Islet of Langerhans (tissue), 1 donor: ENCODE measurements at regions not wholly inside any gene's neighbourhood (a gene's known extent, or its start where the extent isn't known, plus 50 kb on each side); places are given as distances from the start of the nearest gene placed in this dataset.

Source experiments
- FAIRE-seq: peaks from one replicate; lab custom pipeline; 2011; peaks lifted over from hg19 to GRCh38; lab: Jason Lieb, UNC

- FAIRE-seq = no peak
Observed at GRCh38 chr19:29372921-29373797, 152.6 kb upstream of the VSTM2B start.

- FAIRE-seq = no peak
Observed at GRCh38 chr19:29375429-29376119, 150.2 kb upstream of the VSTM2B start.

- no peak for FAIRE-seq
Observed at GRCh38 chr19:29376855-29377354, 148.9 kb upstream of the VSTM2B start.

- no peak for FAIRE-seq
Observed at GRCh38 chr19:29378126-29378525, 147.7 kb upstream of the VSTM2B start.

- FAIRE-seq = no peak
Observed at GRCh38 chr19:29378543-29379080, 147.2 kb upstream of the VSTM2B start.

GRCh38 chr19:29379257-29380021, 146.4 kb upstream of the VSTM2B start:
- no peak for FAIRE-seq

- no peak for FAIRE-seq
Observed at GRCh38 chr19:29380581-29380980, 145.2 kb upstream of the VSTM2B start.

GRCh38 chr19:29381353-29382203, 144.2 kb upstream of the VSTM2B start:
- FAIRE-seq = no peak

- FAIRE-seq = no peak
Observed at GRCh38 chr19:29383696-29384095, 142.1 kb upstream of the VSTM2B start.

GRCh38 chr19:29384656-29385055, 141.1 kb upstream of the VSTM2B start:
- FAIRE-seq = no peak

- FAIRE-seq = no peak
Observed at GRCh38 chr19:29385191-29385795, 140.5 kb upstream of the VSTM2B start.

- FAIRE-seq = no peak
Observed at GRCh38 chr19:29386970-29387369, 138.8 kb upstream of the VSTM2B start.

GRCh38 chr19:29387586-29387985, 138.2 kb upstream of the VSTM2B start:
- no peak for FAIRE-seq

GRCh38 chr19:29389495-29389894, 136.3 kb upstream of the VSTM2B start:
- FAIRE-seq = no peak

GRCh38 chr19:29390742-29391141, 135.1 kb upstream of the VSTM2B start:
- no peak for FAIRE-seq

GRCh38 chr19:29393915-29394460, 131.8 kb upstream of the VSTM2B start:
- FAIRE-seq = no peak

GRCh38 chr19:29395111-29395733, 130.6 kb upstream of the VSTM2B start:
- FAIRE-seq = no peak

- no peak for FAIRE-seq
Observed at GRCh38 chr19:29395734-29396414, 129.9 kb upstream of the VSTM2B start.

- FAIRE-seq = no peak
Observed at GRCh38 chr19:29396925-29397324, 128.9 kb upstream of the VSTM2B start.

- no peak for FAIRE-seq
Observed at GRCh38 chr19:29397748-29398147, 128.0 kb upstream of the VSTM2B start.
